Skeletal muscle tissue (tissue), 3 donors: ENCODE measurements at regions not wholly inside any gene's neighbourhood (a gene's known extent, or its start where the extent isn't known, plus 50 kb on each side); places are given as distances from the start of the nearest gene placed in this dataset.

Experiments used
- H3K27ac ChIP-seq: one replicate; pipeline ENCODE4 v1.7.0; 2013; ENCODE audit warnings: mild to moderate bottlenecking, low read depth, low read length, inconsistent platforms
- H3K27me3 ChIP-seq, 3 donors: one replicate each; pipeline ENCODE4 v1.7.0; 2013; ENCODE audit warnings: low read length in 3 of 3; ENCODE audit not compliant: control insufficient read depth in 3 of 3, insufficient read depth in 3 of 3
- H3K36me3 ChIP-seq, 3 donors: one replicate each; pipeline ENCODE4 v1.7.0; 2013; ENCODE audit warnings: low read length in 3 of 3; ENCODE audit not compliant: control insufficient read depth in 3 of 3, insufficient read depth in 3 of 3
- H3K4me1 ChIP-seq, 3 donors: one replicate each; pipeline ENCODE4 v1.7.0; 2013; ENCODE audit warnings: low read length in 3 of 3, mild to moderate bottlenecking in 3 of 3; ENCODE audit not compliant: control insufficient read depth in 3 of 3, insufficient read depth in 3 of 3
- H3K4me3 ChIP-seq, 3 donors: one replicate each; pipeline ENCODE4 v1.7.0; 2013; ENCODE audit warnings: low read length in 3 of 3
- H3K9ac ChIP-seq, 3 donors: one replicate each; pipeline ENCODE4 v1.7.0; 2013; ENCODE audit warnings: low read length in 3 of 3, mild to moderate bottlenecking in 3 of 3, moderate library complexity in 2 of 3, low read depth in 1 of 3
- H3K9me3 ChIP-seq, 3 donors: one replicate each; pipeline ENCODE4 v1.7.0; 2013; ENCODE audit warnings: low read length in 3 of 3; ENCODE audit not compliant: control insufficient read depth in 3 of 3
- donor health status: Osteomylitis.

DNA sequence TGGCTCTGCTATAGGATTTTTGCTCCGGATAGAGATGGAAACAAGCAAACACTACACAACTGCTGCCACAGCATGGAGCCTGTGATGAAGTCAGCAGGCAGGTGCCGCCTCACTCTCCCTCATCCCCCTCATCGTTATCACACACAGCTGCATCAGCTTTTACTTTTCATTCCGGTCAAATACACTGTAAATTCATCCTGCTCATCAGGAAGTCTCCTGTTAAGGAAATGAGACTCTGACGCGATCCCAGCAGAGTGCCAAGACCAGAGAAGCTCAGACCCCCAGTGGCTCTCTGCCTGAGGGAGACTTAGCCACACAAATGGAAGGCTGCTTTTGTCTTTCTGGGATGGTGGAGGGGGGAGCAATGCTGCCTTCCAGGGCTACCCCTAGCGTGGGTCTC lies 270.2 kb downstream of the ELAVL2 start:
- Histone ChIP-seq H3K27me3 (peaks cover 0 to 3% (median 0%) of the 10 kb centered on the region in 3 donors), H3K36me3 (no peaks in the 10 kb centered on the region), H3K4me3 (no peak overlapping the region), H3K27ac (no peak overlapping the region), H3K9me3 (no peaks in the 10 kb centered on the region), H3K4me1 (no peaks in the 10 kb centered on the region), H3K9ac (no peak overlapping the region)

DNA sequence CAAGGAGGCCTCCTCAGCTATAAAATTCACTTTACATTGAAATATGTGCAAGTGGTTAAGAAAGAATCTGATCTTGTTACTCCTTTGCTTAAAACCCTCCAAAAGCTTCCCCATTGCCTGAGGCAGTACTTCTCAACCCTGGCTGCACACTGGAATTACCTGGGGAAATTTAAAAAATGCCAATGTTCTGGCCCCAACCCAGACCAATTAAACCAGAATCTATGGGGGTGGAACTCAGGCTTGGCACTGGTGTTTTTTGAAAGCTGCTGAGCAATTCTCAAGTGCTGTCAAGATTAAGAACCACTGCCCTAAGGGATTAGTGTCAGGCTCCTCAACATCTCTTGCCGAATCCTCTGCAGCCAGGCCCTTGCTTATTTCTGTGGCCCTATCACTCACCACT lies 269.6 kb downstream of the ELAVL2 start:
- H3K4me3 ChIP-seq, result no peak overlapping the region
- H3K36me3 ChIP-seq, result no peaks in the 10 kb centered on the region
- H3K9ac ChIP-seq, result no peak overlapping the region
- H3K27ac ChIP-seq, result no peak overlapping the region
- H3K4me1 ChIP-seq, result no peaks in the 10 kb centered on the region
- peaks cover 0 to 3% (median 0%) of the 10 kb centered on the region in 3 donors for H3K27me3 ChIP-seq
- no peaks in the 10 kb centered on the region for H3K9me3 ChIP-seq

DNA sequence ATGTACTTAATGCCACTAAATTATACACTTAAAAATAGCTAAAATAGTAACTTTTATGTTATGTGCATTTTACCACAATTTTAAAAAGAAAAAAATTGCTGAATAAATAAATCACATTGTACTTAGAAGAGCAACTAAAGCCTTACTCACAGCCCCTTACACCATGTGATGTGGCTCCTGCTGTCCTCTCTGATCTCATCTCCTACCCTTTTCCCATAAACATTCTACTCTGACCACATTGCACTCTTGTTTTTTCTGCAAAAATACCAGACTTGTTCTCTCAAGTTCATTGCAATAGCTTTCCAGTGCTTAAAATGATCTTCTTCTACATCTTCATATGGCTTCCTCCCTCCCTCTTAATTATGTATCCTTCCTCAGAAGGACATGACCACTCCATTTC lies 268.4 kb downstream of the ELAVL2 start:
- no peaks in the 10 kb centered on the region for H3K4me1 ChIP-seq
- no peak overlapping the region for H3K9ac ChIP-seq
- no peaks in the 10 kb centered on the region for H3K36me3 ChIP-seq
- peaks cover 0 to 3% (median 0%) of the 10 kb centered on the region in 3 donors for H3K27me3 ChIP-seq
- no peak overlapping the region for H3K4me3 ChIP-seq
- H3K9me3 ChIP-seq, result no peaks in the 10 kb centered on the region
- H3K27ac ChIP-seq, result no peak overlapping the region

DNA sequence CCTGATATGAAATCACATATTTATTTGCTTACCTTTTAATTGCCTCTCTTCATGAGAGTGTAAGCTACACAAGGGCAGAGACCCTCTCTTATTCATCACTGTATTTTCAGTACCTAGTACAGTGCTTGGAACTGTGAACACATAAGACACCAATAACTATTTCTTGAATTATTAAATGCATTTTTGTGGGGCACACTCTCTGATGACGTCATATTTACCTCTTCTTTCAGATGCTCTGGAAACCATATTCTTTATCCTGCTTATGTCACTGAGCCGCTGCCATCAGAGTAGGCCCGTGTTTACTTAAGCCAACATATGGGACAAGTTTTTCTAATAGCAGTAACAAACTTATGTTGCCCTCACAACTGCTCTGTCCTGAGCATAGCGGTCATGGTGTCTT lies 266.5 kb downstream of the ELAVL2 start:
- H3K4me3 ChIP-seq, result no peak overlapping the region
- no peak overlapping the region for H3K9ac ChIP-seq
- peaks cover 0 to 3% (median 0%) of the 10 kb centered on the region in 3 donors for H3K27me3 ChIP-seq

DNA sequence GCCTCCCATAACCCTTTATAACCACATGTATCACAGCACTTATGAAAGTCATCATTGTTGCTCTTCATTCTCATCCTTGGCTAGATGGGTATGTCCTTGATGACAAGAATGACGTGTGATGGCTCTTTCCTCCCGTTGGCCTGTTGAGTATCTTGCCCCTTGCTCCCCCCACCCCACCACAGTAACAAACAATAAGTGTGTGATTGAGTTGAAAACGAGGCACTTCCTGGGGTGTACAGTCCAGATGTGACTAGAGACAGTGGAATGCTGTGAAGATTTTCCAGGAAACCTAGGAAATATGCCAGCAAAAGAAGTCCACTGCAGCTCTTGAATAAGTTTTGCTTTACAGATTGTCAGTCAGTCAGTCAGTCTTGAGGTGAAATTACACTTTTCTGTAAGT lies 262.5 kb downstream of the ELAVL2 start:
- Histone ChIP-seq H3K9me3 (no peaks in the 10 kb centered on the region), H3K36me3 (no peaks in the 10 kb centered on the region), H3K4me3 (no peak overlapping the region), H3K4me1 (peaks cover 0 to 4% (median 0%) of the 10 kb centered on the region in 3 donors), H3K27me3 (no peaks in the 10 kb centered on the region), H3K9ac (no peak overlapping the region), H3K27ac (no peak overlapping the region)

More for the DNA sequence above, 266.5 kb downstream of the ELAVL2 start:
- H3K4me1 ChIP-seq, result no peaks in the 10 kb centered on the region
- no peaks in the 10 kb centered on the region for H3K9me3 ChIP-seq
- no peak overlapping the region for H3K27ac ChIP-seq
- H3K36me3 ChIP-seq, result no peaks in the 10 kb centered on the region

DNA sequence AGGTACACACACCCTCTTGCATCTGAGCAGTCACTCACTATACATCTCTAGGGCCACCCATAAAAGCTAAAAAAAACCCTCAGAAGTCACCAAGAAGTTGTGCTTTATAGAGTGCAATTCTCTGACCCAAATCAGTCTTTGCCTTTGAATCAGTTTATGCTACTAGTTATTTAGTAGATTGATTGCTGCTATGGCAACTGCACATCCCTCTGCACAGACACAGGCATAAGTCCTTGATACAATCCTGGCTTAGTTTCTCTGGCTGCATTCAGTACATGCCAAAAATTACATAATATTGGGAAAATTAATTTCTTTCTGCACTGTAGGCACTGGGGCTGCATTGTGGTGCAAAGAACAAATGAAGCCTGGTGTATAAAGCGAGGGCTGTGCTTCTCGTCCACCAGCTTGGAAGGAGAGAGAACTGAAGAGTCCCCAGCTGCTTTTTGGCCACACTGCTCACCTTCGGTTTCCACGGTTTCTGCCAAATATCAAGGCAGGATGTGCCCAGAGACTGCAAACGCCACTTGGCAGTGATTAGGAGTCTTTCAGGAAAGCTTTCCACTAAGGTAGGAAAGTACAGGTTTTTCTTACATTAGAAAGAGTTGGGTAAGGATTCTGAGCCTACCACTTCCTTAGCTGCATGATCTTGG lies 258.4 kb downstream of the ELAVL2 start:
- H3K4me3 ChIP-seq, result no peak overlapping the region
- peaks cover 0 to 4% (median 0%) of the 10 kb centered on the region in 3 donors for H3K4me1 ChIP-seq
- no peaks in the 10 kb centered on the region for H3K27me3 ChIP-seq
- no peaks in the 10 kb centered on the region for H3K9me3 ChIP-seq
- H3K9ac ChIP-seq, result no peak overlapping the region
- H3K36me3 ChIP-seq, result no peaks in the 10 kb centered on the region
- no peak overlapping the region for H3K27ac ChIP-seq

DNA sequence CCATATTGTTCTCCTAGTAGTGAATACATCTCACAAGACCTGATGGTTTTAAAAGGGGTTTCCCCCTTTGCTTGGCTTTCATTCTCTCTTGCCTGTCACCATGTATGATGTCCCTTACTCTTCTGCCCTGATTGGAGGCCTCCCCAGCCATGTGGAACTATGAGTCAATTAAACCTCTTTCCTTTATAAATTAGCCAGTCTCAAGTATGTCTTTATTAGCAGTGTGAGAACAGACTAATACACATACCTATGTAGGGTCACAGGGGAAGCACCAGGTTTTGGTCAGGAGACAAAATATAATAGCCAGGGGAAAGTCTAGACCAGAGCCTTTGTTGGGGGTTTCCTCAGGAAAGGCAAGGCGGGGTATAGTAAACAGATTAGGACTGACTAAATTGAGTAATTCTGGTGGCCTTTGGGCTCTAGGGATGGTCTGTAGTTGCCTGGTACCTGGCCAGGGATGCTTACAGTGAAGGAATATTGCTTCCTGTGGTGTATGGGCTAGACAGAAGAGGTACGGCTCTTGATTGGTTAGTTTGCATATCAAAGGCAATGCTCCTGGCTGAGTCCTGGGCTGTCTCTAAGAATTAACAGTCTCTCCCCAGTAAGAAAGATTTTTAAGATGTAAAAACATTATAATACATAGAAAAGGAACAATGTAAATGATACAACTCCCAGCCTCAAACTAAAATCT lies 254.5 kb downstream of the ELAVL2 start:
- H3K27me3 ChIP-seq, result no peaks in the 10 kb centered on the region
- peaks cover 0 to 4% (median 0%) of the 10 kb centered on the region in 3 donors for H3K4me1 ChIP-seq
- H3K36me3 ChIP-seq, result no peaks in the 10 kb centered on the region
- H3K9me3 ChIP-seq, result no peaks in the 10 kb centered on the region
- H3K9ac ChIP-seq, result no peak overlapping the region
- H3K27ac ChIP-seq, result no peak overlapping the region
- no peak overlapping the region for H3K4me3 ChIP-seq

DNA sequence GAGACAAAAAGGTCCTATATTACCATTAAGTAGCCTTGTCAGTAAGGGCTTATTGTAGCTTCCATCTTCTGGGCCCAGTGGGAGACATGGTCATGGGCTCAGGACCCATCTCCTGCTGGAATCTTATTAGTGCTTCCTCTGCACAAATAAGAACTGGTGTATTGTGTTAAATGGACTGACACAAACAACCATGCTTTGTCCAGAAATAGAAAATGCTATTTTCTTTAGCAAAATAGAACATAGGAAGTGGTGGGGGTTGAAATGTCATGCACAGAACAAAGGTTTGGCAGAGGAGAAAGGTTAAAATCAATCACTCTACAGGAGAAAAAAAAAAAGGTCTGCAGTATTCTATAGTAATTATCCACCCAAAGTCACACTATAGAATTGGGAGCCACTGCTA lies 252.2 kb downstream of the ELAVL2 start:
- H3K4me3 ChIP-seq, result no peak overlapping the region
- no peaks in the 10 kb centered on the region for H3K9me3 ChIP-seq
- no peaks in the 10 kb centered on the region for H3K4me1 ChIP-seq
- no peaks in the 10 kb centered on the region for H3K27me3 ChIP-seq
- no peak overlapping the region for H3K27ac ChIP-seq
- no peak overlapping the region for H3K9ac ChIP-seq
- H3K36me3 ChIP-seq, result no peaks in the 10 kb centered on the region

DNA sequence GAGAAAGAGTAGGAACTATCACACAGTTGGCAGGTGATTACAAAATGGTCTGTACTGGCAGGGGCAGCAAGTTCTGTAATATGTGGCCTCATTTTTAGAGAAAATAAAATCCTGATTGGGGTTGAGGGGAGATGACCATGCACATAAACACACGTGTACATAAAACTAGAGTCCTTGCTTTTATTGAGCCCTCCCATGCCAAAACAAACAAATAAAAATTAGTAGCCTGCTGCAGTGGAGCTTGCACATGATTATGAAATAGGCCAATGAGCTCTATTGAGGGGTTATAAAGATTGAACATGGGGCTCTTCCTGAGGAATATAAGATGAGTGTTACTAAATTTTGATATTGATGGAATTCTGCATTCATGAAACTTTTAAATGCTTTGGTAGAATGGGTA lies 248.4 kb downstream of the ELAVL2 start:
- H3K4me1 ChIP-seq, result no peaks in the 10 kb centered on the region
- no peak overlapping the region for H3K9ac ChIP-seq
- H3K27me3 ChIP-seq, result no peaks in the 10 kb centered on the region
- no peaks in the 10 kb centered on the region for H3K9me3 ChIP-seq
- H3K27ac ChIP-seq, result no peak overlapping the region
- H3K36me3 ChIP-seq, result no peaks in the 10 kb centered on the region
- H3K4me3 ChIP-seq, result no peak overlapping the region

DNA sequence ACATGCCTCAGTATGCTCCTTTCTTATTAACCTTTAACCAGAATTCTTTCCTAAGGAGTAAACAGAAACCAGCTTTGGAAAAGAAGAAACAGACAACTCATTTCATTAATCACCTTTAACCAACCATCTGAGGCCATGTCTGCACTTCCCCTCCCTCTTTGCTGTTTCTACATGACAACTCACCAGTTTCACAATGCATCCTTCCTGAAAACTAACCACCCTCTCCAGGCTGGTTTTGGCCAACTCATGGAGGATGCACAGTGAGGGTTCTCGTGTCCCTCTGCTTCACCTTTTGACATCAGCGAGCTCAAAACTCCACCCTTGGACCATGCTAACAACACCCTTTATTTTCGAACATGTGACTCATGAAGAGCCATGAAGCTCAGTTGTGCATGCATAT lies 244.1 kb downstream of the ELAVL2 start:
- Histone ChIP-seq H3K27me3 (no peaks in the 10 kb centered on the region), H3K4me1 (peaks cover 2 to 8% (median 2%) of the 10 kb centered on the region in 3 donors), H3K9ac (no peak overlapping the region), H3K9me3 (no peaks in the 10 kb centered on the region), H3K27ac (no peak overlapping the region), H3K36me3 (no peaks in the 10 kb centered on the region), H3K4me3 (no peak overlapping the region)
